LHCN-M2 (cell line): ENCODE measurements at regions not wholly inside any gene's neighbourhood (a gene's known extent, or its start where the extent isn't known, plus 50 kb on each side); places are given as distances from the start of the nearest gene placed in this dataset.
A peak's percentile ranks its signal among the peaks of the same experiment; 100 is the strongest.

Experiments used
- DNase-seq: peaks from one replicate; pipeline ENCODE4 v3.0.0-alpha.2; 2012; ENCODE audit warnings: low read depth

- no peak for DNase-seq
Observed at GRCh38 chr1:31127266-31127665, 61.7 kb upstream of the PUM1 start.

GRCh38 chr1:31122741-31123140 is 57.2 kb upstream of the PUM1 start:
- DNase-seq = no peak

GRCh38 chr1:31122101-31122735 is 56.7 kb upstream of the PUM1 start:
- DNase-seq = peak; percentile 11

- no peak for DNase-seq
Observed at GRCh38 chr1:31120783-31121180, 55.3 kb upstream of the PUM1 start.

- no peak for DNase-seq
Observed at GRCh38 chr1:31116022-31116421, 50.5 kb upstream of the PUM1 start.
